Testis (tissue), 2 donors: ENCODE measurements at regions not wholly inside any gene's neighbourhood (a gene's known extent, or its start where the extent isn't known, plus 50 kb on each side); places are given as distances from the start of the nearest gene placed in this dataset.

ENCODE experiments used
- POLR2A ChIP-seq: fragments of 450-650 bp; IDR thresholded peaks from one replicate; pipeline ENCODE4 v1.6.1; 2017; ENCODE audit warnings: antibody characterized with exemption, mild to moderate bottlenecking, moderate library complexity
- TF ChIP-seq, protein P1 (sequence below), 3 experiments: fragments of 450-650 bp in 2 of 3; fragments of 200-600 bp in 1 of 3; sonication (generic) in 1 of 3; IDR thresholded peaks; one replicate each; pipeline ENCODE4 v1.5.1; 2016 to 2019; ENCODE audit warnings: antibody characterized with exemption in 3 of 3, mild to moderate bottlenecking in 2 of 3, moderate library complexity in 1 of 3

DNA sequence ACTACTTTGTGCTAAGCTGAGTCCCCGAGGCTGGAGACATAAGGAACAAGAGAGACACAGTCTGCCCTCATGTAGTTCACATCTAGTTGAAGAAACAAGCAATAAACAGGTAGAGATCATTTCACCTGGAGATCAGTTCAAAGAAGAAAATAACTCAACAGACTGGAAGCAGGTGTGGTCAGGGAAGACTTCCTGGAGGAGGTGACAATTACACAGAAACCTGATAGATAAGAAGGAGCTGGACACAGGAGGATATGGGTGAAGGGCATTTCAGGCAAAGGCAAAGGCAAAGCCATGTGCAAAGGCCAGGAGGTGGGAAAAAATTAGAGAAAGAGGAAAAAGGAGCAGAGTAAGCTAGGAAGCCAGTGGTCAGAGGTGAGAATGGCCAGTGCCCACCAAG, 115.6 kb downstream of the MN1 start:
- TF ChIP-seq, protein P1, sequence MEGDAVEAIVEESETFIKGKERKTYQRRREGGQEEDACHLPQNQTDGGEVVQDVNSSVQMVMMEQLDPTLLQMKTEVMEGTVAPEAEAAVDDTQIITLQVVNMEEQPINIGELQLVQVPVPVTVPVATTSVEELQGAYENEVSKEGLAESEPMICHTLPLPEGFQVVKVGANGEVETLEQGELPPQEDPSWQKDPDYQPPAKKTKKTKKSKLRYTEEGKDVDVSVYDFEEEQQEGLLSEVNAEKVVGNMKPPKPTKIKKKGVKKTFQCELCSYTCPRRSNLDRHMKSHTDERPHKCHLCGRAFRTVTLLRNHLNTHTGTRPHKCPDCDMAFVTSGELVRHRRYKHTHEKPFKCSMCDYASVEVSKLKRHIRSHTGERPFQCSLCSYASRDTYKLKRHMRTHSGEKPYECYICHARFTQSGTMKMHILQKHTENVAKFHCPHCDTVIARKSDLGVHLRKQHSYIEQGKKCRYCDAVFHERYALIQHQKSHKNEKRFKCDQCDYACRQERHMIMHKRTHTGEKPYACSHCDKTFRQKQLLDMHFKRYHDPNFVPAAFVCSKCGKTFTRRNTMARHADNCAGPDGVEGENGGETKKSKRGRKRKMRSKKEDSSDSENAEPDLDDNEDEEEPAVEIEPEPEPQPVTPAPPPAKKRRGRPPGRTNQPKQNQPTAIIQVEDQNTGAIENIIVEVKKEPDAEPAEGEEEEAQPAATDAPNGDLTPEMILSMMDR (IDR thresholded peaks at IDR 0.05), result no peak
- TF ChIP-seq POLR2A, result no peak
